Neuron (in vitro differentiated cells): ENCODE measurements at regions not wholly inside any gene's neighbourhood (a gene's known extent, or its start where the extent isn't known, plus 50 kb on each side); places are given as distances from the start of the nearest gene placed in this dataset.
"Not testable (repeated sequence)": the region's sequence is repeated elsewhere in the genome, so short reads cannot be mapped to it uniquely, and the experiment has no call there.

Experiments
- H2AFZ ChIP-seq: one replicate; pipeline ENCODE4 v1.6.1; 2013; ENCODE audit warnings: low read depth, mild to moderate bottlenecking, inconsistent platforms, low read length, moderate library complexity
- H3K27me3 ChIP-seq: one replicate; pipeline ENCODE4 v1.6.1; 2013; ENCODE audit warnings: low read length; ENCODE audit not compliant: insufficient read depth
- H3K36me3 ChIP-seq: one replicate; pipeline ENCODE4 v1.6.1; 2013; ENCODE audit warnings: low read length; ENCODE audit not compliant: insufficient read depth
- H3K4me1 ChIP-seq: one replicate; pipeline ENCODE4 v1.6.1; 2013; ENCODE audit warnings: low read length; ENCODE audit not compliant: insufficient read depth
- H3K4me3 ChIP-seq: 2 replicates; pipeline ENCODE4 v1.5.1; 2013; ENCODE audit warnings: mild to moderate bottlenecking, low read length, moderate library complexity
- H3K9me3 ChIP-seq: one replicate; pipeline ENCODE4 v1.6.1; 2013; ENCODE audit warnings: low read length

DNA sequence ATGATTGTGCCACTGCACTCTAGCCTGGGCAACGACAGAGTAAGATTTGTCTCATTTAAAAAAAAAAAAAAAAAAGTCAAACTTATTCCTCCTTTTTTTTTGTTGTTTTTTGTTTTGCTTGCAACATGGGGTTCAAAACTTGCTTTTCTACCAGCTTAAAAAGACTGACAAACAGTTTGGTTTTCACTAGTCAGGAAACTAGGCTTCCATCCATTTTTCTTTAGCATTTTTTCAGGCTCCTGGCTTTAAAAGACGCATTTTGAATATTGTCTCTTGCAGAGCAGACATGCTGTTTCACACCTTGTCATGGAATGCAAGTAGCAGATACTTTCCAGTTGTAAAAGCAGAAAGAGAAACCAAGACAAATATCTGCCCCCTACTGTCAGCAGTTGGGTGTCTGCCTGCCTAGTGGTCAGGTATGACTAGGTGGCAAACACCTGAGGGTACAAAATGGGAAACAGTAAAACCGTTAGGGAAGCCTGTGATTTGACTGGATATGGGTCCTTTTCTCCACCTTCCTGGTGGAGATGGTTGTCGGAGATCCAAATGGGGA lies 139.9 kb downstream of the CCDC71L start:
- no peak overlapping the region for H3K4me3 ChIP-seq
- H2AFZ ChIP-seq: no peak overlapping the region
- H3K36me3 ChIP-seq: no peaks in the 10 kb centered on the region
- H3K4me1 ChIP-seq: no peaks in the 10 kb centered on the region
- H3K27me3 ChIP-seq: no peaks in the 10 kb centered on the region
- H3K9me3 ChIP-seq: no peaks in the 10 kb centered on the region

DNA sequence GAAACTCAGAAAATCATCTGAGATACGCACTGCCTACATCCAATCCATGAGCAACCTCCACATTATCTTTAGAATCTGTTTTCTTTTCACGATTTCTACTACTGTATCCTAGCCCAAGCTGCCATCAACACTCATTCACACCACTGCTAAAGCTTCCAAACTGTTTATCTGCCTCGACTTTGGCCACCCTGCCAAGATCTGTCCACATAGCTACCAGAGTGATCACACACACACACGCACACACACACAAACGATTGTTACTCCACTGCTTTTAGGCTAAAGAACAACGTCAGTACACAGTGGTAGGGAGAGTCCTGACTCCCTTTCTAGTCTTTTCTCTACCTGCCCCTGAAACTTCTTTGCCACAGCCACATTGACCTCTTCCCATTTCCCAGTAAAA lies 142.0 kb downstream of the CCDC71L start:
- H3K27me3 ChIP-seq: no peaks in the 10 kb centered on the region
- no peaks in the 10 kb centered on the region for H3K9me3 ChIP-seq
- H3K4me3 ChIP-seq: no peak overlapping the region
- no peak overlapping the region for H2AFZ ChIP-seq
- H3K4me1 ChIP-seq: no peaks in the 10 kb centered on the region
- no peaks in the 10 kb centered on the region for H3K36me3 ChIP-seq

DNA sequence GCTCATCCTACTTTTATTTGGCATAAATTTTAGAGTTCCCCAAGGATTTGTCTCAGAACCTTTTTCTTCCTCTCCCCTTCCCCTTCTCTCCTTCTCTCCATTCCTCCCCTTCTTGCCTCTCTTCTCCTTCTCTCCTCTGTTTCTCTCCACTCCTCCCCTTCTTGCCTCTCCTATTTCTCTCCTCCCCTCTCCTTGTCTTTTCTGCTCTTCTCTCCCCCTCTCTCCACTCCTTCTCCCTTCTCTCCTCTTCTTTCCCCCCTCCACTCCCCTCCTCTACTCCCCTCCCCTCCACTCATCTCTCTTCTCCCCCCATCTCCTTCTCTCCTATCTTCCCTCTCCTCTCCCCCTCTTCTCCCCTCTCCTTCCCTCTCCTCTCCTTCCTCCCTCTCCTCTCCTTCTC lies 142.7 kb downstream of the CCDC71L start:
- no peaks in the 10 kb centered on the region for H3K9me3 ChIP-seq
- no peaks in the 10 kb centered on the region for H3K4me1 ChIP-seq
- no peak overlapping the region for H3K4me3 ChIP-seq
- H3K27me3 ChIP-seq: no peaks in the 10 kb centered on the region
- no peaks in the 10 kb centered on the region for H3K36me3 ChIP-seq
- no peak overlapping the region for H2AFZ ChIP-seq

DNA sequence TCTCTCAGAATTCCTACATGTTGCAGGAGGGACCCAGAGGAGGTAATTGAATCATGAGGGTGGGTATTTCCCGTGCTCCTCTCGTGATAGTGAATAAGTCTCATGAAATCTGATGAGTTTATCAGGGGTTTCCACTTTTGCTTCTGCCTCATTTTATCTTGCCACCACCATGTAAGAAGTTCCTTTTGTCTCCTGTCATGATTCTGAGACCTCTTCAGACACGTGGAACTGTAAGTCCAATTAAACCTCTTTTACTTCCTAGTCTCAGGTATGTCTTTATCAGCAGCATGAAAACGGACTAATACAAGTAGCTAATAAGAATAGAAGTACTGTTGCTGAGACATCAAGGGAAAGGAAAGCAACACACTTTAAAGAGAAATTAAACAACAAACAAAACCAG lies 143.4 kb downstream of the CCDC71L start:
- no peak overlapping the region for H3K4me3 ChIP-seq
- no peaks in the 10 kb centered on the region for H3K36me3 ChIP-seq
- H3K4me1 ChIP-seq: no peaks in the 10 kb centered on the region
- H3K27me3 ChIP-seq: no peaks in the 10 kb centered on the region
- H2AFZ ChIP-seq: no peak overlapping the region
- H3K9me3 ChIP-seq: no peaks in the 10 kb centered on the region

DNA sequence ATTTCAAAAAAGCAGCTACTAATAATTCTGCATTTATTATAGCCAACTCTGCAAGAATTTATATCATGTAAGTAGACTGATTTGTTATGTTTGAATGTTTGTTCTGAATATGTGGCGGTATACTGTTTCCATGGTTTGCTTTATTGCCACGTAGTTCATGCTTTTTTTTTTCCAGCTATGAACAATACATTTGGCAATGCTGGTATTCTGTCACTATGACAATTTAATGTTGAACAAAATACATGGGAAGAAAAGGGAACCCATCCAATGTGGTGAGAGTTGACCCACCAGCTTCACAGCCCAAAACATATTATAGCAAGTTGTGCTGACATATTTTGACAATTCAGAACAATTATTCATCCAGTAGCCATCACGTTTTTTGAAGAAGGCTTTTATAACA lies 145.6 kb downstream of the CCDC71L start:
- Histone ChIP-seq H3K4me1 (no peaks in the 10 kb centered on the region), H3K9me3 (no peaks in the 10 kb centered on the region), H3K4me3 (no peak overlapping the region), H2AFZ (no peak overlapping the region), H3K36me3 (no peaks in the 10 kb centered on the region), H3K27me3 (no peaks in the 10 kb centered on the region)

DNA sequence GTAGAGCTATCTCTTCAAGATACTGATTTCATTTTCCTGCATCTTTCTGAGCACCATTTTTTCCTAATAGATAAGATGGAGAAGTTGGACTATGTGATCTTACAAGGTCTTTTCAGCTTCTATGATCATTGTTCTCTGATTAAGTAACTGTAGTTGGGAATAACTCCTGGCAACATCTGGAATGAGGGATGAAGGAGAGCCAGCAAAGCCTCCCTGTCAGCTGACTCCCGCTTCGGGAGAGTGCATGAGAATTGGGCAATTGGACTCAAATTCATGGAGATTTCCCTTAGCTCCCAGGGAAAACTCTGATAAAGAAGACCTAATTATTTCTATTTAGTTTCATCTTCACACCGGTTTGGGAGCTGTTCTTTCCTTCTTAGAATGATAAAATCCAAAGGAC lies 146.1 kb downstream of the CCDC71L start:
- Histone ChIP-seq H3K4me1 (no peaks in the 10 kb centered on the region), H3K9me3 (no peaks in the 10 kb centered on the region), H3K4me3 (no peak overlapping the region), H2AFZ (no peak overlapping the region), H3K36me3 (no peaks in the 10 kb centered on the region), H3K27me3 (no peaks in the 10 kb centered on the region)

DNA sequence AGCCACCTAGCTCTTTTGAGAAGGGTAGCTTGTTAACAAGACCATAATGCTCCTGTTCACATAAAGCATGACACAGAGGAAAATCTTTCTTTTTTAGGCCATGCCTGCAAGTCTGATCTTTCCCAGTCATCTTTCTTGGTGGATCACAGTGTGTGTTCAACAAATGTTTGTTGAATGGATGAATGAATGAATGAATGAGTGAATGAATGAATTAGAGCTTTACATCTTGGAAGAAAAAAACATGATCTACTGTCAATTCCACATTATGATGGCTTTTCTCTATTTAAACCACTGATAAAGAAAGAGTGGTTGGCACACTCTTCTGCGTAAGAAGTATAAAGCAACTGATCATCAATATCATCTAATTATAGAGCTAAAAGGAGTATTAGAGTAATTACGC lies 148.7 kb downstream of the CCDC71L start:
- no peaks in the 10 kb centered on the region for H3K36me3 ChIP-seq
- no peaks in the 10 kb centered on the region for H3K9me3 ChIP-seq
- H3K4me3 ChIP-seq: no peak overlapping the region
- no peaks in the 10 kb centered on the region for H3K4me1 ChIP-seq
- H3K27me3 ChIP-seq: no peaks in the 10 kb centered on the region
- H2AFZ ChIP-seq: no peak overlapping the region

DNA sequence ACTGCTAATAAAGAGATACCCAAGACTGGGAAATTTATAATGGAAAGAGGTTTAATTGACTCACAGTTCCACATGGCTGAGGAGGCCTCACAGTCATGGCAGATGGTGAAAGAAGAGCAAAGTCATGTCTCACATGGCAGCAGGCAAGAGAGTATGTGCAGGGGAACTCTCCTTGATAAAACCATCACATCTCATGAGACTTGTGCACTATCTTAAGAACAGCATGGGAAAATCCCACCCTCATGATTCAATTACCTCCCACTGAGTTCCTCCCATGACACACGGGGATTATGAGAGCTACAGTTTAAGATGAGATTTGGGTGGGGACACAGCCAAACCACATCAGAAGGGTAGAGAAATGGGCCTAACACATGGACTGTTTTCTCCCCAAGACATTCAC lies 156.3 kb downstream of the CCDC71L start:
- Histone ChIP-seq H3K27me3 (no peaks in the 10 kb centered on the region), H3K4me3 (no peak overlapping the region), H3K9me3 (no peaks in the 10 kb centered on the region), H3K36me3 (no peaks in the 10 kb centered on the region), H2AFZ (no peak overlapping the region), H3K4me1 (no peaks in the 10 kb centered on the region)

DNA sequence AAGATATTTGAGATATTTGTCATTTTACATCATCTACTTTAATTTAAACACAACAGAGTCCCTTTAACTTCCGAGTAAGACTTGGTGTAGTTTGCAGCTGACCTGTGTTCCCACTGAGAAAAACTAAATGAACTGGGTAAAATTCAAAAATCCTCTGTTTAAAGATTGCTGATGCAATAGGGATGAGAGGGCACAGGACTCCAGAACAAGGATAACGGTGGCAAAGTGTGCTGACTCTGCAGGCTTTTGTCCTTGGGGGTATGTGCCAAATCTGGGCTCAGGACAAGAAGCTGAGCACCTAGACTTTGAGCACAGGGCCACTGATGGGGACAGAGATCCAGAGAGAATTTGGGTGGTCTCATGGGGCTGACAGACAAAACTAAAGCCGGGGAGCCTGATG lies 156.8 kb downstream of the CCDC71L start:
- H3K4me3 ChIP-seq: no peak overlapping the region
- no peaks in the 10 kb centered on the region for H3K27me3 ChIP-seq
- no peak overlapping the region for H2AFZ ChIP-seq

DNA sequence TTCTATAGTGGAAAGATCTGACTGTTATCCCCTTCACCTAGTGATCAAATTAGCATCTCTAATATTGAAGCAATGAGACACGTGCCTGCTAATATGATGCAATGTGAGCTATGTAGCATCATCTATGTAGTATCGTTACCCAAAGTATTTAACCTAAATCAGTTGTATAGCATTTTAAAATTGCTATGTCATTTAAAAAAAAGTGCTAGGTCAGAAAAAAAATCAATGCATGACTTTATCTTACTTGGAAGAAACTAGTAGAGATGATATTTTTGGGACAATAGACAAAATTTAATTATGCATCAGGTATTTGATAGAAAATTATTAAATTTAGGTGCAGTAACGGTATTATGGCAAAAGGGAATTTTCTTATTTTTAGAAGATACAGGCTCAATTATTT lies 157.3 kb downstream of the CCDC71L start:
- Histone ChIP-seq H3K36me3 (no peaks in the 10 kb centered on the region), H3K4me3 (no peak overlapping the region), H2AFZ (no peak overlapping the region), H3K9me3 (no peaks in the 10 kb centered on the region), H3K4me1 (no peaks in the 10 kb centered on the region), H3K27me3 (no peaks in the 10 kb centered on the region)

More for the DNA sequence above, 156.8 kb downstream of the CCDC71L start:
- Histone ChIP-seq H3K36me3 (no peaks in the 10 kb centered on the region), H3K9me3 (no peaks in the 10 kb centered on the region), H3K4me1 (no peaks in the 10 kb centered on the region)

DNA sequence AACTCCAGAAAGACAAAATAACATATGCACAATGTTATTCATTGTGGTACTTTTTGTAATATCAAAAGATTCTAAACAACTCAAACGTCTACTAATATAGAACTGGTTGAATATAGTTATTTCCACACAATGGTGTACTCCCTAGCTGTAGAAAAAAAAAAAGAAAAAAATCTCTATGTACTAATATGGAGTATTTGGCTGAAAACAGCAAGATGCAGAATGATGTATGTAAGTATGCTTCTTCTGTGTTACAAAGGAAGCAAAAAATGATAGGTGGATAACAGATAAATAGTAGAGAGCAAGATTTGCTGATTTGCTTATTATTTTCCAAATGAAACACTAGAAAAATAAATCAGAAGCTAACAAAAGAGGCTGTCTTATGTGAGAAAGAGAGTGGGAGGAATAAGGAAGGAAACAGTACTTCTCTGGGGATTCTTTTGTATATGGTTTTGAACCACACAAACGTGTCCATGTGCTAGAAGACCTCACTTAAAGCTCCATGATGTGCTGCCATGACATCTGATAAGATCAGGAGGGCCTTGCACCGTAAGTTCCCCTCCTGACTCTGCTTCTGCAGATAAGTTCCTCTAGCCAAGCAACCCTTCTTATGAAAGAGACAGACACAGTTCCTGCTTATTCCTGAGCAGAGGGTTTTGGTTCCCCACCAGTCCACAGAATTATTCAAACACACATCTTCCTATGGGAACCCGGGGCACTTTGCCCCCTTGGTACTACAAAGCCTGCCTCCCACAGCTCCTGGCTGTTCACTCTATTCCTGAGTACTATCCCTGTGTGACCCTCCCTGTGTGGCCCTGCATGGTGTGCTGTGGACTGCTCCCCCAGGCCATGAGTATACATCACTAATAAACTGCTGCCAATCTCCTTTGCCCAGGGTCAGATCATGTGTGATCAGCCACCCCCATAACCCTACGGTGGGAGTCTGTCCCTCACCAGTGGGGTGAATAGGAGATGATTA lies 159.1 kb downstream of the CCDC71L start:
- no peak overlapping the region for H3K4me3 ChIP-seq
- H2AFZ ChIP-seq: no peak overlapping the region
- H3K4me1 ChIP-seq: no peaks in the 10 kb centered on the region
- H3K9me3 ChIP-seq: no peaks in the 10 kb centered on the region
- no peaks in the 10 kb centered on the region for H3K36me3 ChIP-seq
- no peaks in the 10 kb centered on the region for H3K27me3 ChIP-seq

DNA sequence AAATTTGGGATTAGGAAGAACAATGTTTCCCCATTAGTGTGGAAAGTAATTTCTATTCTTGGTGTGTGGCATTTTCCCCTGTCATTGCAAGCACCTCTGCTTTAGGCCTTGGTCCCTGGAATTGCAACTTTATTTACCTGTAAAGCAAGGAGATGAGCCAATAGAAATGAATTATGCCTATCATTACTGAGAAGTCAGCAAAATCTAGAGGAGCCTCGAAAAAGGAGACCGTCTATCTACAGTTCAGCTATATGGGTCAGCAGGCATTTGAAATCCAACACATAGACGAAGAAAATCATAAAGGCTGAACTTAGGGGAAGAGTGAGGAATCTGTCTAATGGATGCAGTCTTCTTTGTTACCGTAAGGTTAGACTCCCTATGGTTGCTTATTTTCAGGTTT lies 161.1 kb downstream of the CCDC71L start:
- no peaks in the 10 kb centered on the region for H3K4me1 ChIP-seq
- H3K9me3 ChIP-seq: no peaks in the 10 kb centered on the region
- H3K36me3 ChIP-seq: no peaks in the 10 kb centered on the region
- H3K4me3 ChIP-seq: no peak overlapping the region
- H3K27me3 ChIP-seq: no peaks in the 10 kb centered on the region
- no peak overlapping the region for H2AFZ ChIP-seq

DNA sequence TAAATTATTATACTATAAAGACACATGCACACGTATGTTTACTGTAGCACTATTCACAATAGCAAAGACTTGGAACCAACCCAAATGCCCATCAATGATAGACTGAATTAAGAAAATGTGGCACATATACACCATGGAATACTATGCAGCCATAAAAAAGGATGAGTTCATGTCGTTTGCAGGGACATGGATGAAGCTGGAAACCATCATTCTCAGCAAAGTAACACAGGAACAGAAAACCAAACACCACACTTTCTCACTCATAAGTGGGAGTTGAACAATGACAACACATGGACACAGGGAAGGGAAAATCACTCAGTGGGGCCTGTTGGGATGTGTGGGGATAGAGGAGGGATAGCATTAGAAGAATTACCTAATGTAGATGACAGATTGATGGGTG lies 163.0 kb downstream of the CCDC71L start:
- not testable (repeated sequence) for H3K36me3 ChIP-seq, H3K4me3 ChIP-seq, H2AFZ ChIP-seq, H3K27me3 ChIP-seq, H3K9me3 ChIP-seq, H3K4me1 ChIP-seq
